ENCODE measurements at regions not wholly inside any gene's neighbourhood (a gene's known extent, or its start where the extent isn't known, plus 50 kb on each side); places are given as distances from the start of the nearest gene placed in this dataset.
"Not testable (repeated sequence)": the region's sequence is repeated elsewhere in the genome, so short reads cannot be mapped to it uniquely, and the experiment has no call there.

- no peak for DNase-seq (ENCODE audit: low spot score)
Measured at GRCh38 chr3:102686792-102687191, 252.0 kb downstream of the ZPLD1 start.

GRCh38 chr3:102687851-102688555 lies 253.2 kb downstream of the ZPLD1 start:
- DNase-seq (ENCODE audit: low spot score) = no peak

GRCh38 chr3:102688556-102688930 lies 253.7 kb downstream of the ZPLD1 start:
- no peak for DNase-seq (ENCODE audit: low spot score)

GRCh38 chr3:102691507-102691906 lies 256.7 kb downstream of the ZPLD1 start:
- no peak for DNase-seq (ENCODE audit: low spot score)

- no peak for DNase-seq (ENCODE audit: low spot score)
Measured at GRCh38 chr3:102699104-102699818, 264.4 kb downstream of the ZPLD1 start.

- DNase-seq (ENCODE audit: low spot score) = no peak
Measured at GRCh38 chr3:102699819-102700140, 265.0 kb downstream of the ZPLD1 start.

- DNase-seq (ENCODE audit: low spot score) = no peak
Measured at GRCh38 chr3:102712896-102713295, 278.1 kb downstream of the ZPLD1 start.

- DNase-seq (ENCODE audit: low spot score) = no peak
Measured at GRCh38 chr3:102714567-102714966, 279.8 kb downstream of the ZPLD1 start.

- no peak for DNase-seq (ENCODE audit: low spot score)
Measured at GRCh38 chr3:102715030-102715697, 280.3 kb downstream of the ZPLD1 start.

GRCh38 chr3:102718651-102719050 lies 283.8 kb downstream of the ZPLD1 start:
- no peak for DNase-seq (ENCODE audit: low spot score)

GRCh38 chr3:102722317-102722716 lies 287.5 kb downstream of the ZPLD1 start:
- no peak for DNase-seq (ENCODE audit: low spot score)

- no peak for DNase-seq (ENCODE audit: low spot score)
Measured at GRCh38 chr3:102727340-102727739, 292.5 kb downstream of the ZPLD1 start.

GRCh38 chr3:102732581-102732980 lies 297.8 kb downstream of the ZPLD1 start:
- not testable (repeated sequence) for DNase-seq (ENCODE audit: low spot score)

- no peak for DNase-seq (ENCODE audit: low spot score)
Measured at GRCh38 chr3:102733791-102734563, 299.2 kb downstream of the ZPLD1 start.

- no peak for DNase-seq (ENCODE audit: low spot score)
Measured at GRCh38 chr3:102735311-102735710, 300.5 kb downstream of the ZPLD1 start.

GRCh38 chr3:102736288-102736974 lies 301.6 kb downstream of the ZPLD1 start:
- no peak for DNase-seq (ENCODE audit: low spot score)

GRCh38 chr3:102736975-102737304 lies 302.1 kb downstream of the ZPLD1 start:
- no peak for DNase-seq (ENCODE audit: low spot score)

- no peak for DNase-seq (ENCODE audit: low spot score)
Measured at GRCh38 chr3:102737353-102737752, 302.5 kb downstream of the ZPLD1 start.

GRCh38 chr3:102741105-102741504 lies 306.3 kb downstream of the ZPLD1 start:
- peak; percentile 34 for DNase-seq (ENCODE audit: low spot score)

GRCh38 chr3:102741694-102742093 lies 306.9 kb downstream of the ZPLD1 start:
- DNase-seq (ENCODE audit: low spot score) = no peak

GRCh38 chr3:102745881-102746280 lies 311.1 kb downstream of the ZPLD1 start:
- DNase-seq (ENCODE audit: low spot score) = no peak

- DNase-seq (ENCODE audit: low spot score) = no peak
Measured at GRCh38 chr3:102747611-102748010, 312.8 kb downstream of the ZPLD1 start.

Data from HuH-7 (cell line).